ENCODE measurements at regions not wholly inside any gene's neighbourhood (a gene's known extent, or its start where the extent isn't known, plus 50 kb on each side); places are given as distances from the start of the nearest gene placed in this dataset.
A peak's percentile ranks its signal among the peaks of the same experiment; 100 is the strongest.

- H3K4me3 ChIP-seq (ENCODE audit: low read depth, poor library complexity, severe bottlenecking): no peak overlapping the region
- 71 to 76% methylated on average over 4 of the region's 4 CpGs for WGBS, 2 donors
These were observed 202.6 kb upstream of the FOXN3 start for GRCh38 chr14:89619596-89619995.

GRCh38 chr14:89618811-89619551 lies 201.9 kb upstream of the FOXN3 start:
- intact Hi-C loops (cut with DNase I; ENCODE audit: low total_unique reads): no loop called here
- H3K4me3 ChIP-seq (ENCODE audit: low read depth, poor library complexity, severe bottlenecking): peak overlapping the region; percentile 62
- WGBS, 2 donors: 0 to 1% methylated on average over 30 to 33 of the region's 66 CpGs
- peak; percentile 51 to 94 for DNase-seq (ENCODE audit: low spot score in 2 of 2)
- TF ChIP-seq POLR2A (IDR thresholded peaks at IDR 0.05) (no peak), CTCF (IDR thresholded peaks at IDR 0.05) (no peak)

More at GRCh38 chr14:89619596-89619995, 202.6 kb upstream of the FOXN3 start:
- no peak for DNase-seq (ENCODE audit: low spot score in 2 of 2)
- TF ChIP-seq POLR2A (IDR thresholded peaks at IDR 0.05) (no peak), CTCF (IDR thresholded peaks at IDR 0.05) (no peak)
- intact Hi-C loops (cut with DNase I; ENCODE audit: low total_unique reads): no loop called here

GRCh38 chr14:89618330-89618708 lies 201.3 kb upstream of the FOXN3 start:
- WGBS, 2 donors: 1% methylated on average over 6 of the region's 6 CpGs
- no peak for DNase-seq (ENCODE audit: low spot score in 2 of 2)
- peak overlapping the region; percentile 62 for H3K4me3 ChIP-seq (ENCODE audit: low read depth, poor library complexity, severe bottlenecking)
- intact Hi-C loops (cut with DNase I; ENCODE audit: low total_unique reads): no loop called here
- no peak for TF ChIP-seq CTCF (IDR thresholded peaks at IDR 0.05)
- TF ChIP-seq POLR2A (IDR thresholded peaks at IDR 0.05): no peak

- peak in 1 of 2 donors; percentile 85 for DNase-seq (ENCODE audit: low spot score in 2 of 2)
These were observed 200.7 kb upstream of the FOXN3 start for GRCh38 chr14:89617481-89618329.

GRCh38 chr14:89616852-89617341 lies 199.9 kb upstream of the FOXN3 start:
- DNase-seq (ENCODE audit: low spot score in 2 of 2): no peak
- WGBS, 2 donors: 22 to 26% methylated on average over 5 of the region's 5 CpGs
- intact Hi-C loops (cut with DNase I; ENCODE audit: low total_unique reads): no loop called here
- no peak for TF ChIP-seq POLR2A (IDR thresholded peaks at IDR 0.05)
- H3K4me3 ChIP-seq (ENCODE audit: low read depth, poor library complexity, severe bottlenecking): no peak overlapping the region

More at GRCh38 chr14:89617481-89618329, 200.7 kb upstream of the FOXN3 start:
- H3K4me3 ChIP-seq (ENCODE audit: low read depth, poor library complexity, severe bottlenecking): peak overlapping the region; percentile 62
- no peak for TF ChIP-seq POLR2A (IDR thresholded peaks at IDR 0.05)
- no peak for TF ChIP-seq CTCF (IDR thresholded peaks at IDR 0.05)
- intact Hi-C loops (cut with DNase I; ENCODE audit: low total_unique reads): no loop called here
- 0 to 1% methylated on average over 20 of the region's 20 CpGs for WGBS, 2 donors

- no peak overlapping the region for H3K4me3 ChIP-seq (ENCODE audit: low read depth, poor library complexity, severe bottlenecking)
- 45 to 55% methylated on average over 2 of the region's 2 CpGs for WGBS, 2 donors
- intact Hi-C loops (cut with DNase I; ENCODE audit: low total_unique reads): no loop called here
- TF ChIP-seq POLR2A (IDR thresholded peaks at IDR 0.05) (no peak), CTCF (IDR thresholded peaks at IDR 0.05) (no peak)
- DNase-seq (ENCODE audit: low spot score in 2 of 2): no peak
These were observed 199.4 kb upstream of the FOXN3 start for GRCh38 chr14:89616425-89616824.
